Left lung (tissue), 4 donors: ENCODE measurements at regions not wholly inside any gene's neighbourhood (a gene's known extent, or its start where the extent isn't known, plus 50 kb on each side); places are given as distances from the start of the nearest gene placed in this dataset.

Experiments used
- ATAC-seq: fragments of 200-7000 bp; cut with Tn5 transposase; one replicate; pipeline ENCODE4 v1.9.1; 2020; ENCODE audit warnings: moderate library complexity
- DNase-seq, 4 donors: peaks; one replicate each; pipeline ENCODE4 v3.0.0-alpha.2; 2013 to 2020
- H3K27ac ChIP-seq, 2 donors: fragments of 200-600 bp; sonication (generic) in 1 of 2; one replicate each; pipeline versions ENCODE4 v1.5.0 to v1.8.0; 2020 to 2021
- H3K27me3 ChIP-seq, 2 donors: fragments of 200-600 bp; sonication (generic) in 1 of 2; one replicate each; pipeline versions ENCODE4 v1.5.0 to v1.8.0; 2020 to 2021
- H3K36me3 ChIP-seq, 2 donors: fragments of 200-600 bp; sonication (generic) in 1 of 2; one replicate each; pipeline versions ENCODE4 v1.5.0 to v1.8.0; 2020 to 2021
- H3K4me1 ChIP-seq, 2 donors: fragments of 200-600 bp; one replicate each; pipeline ENCODE4 v1.8.0; 2021
- H3K4me3 ChIP-seq, 2 donors: fragments of 200-600 bp; sonication (generic) in 1 of 2; one replicate each; pipeline versions ENCODE4 v1.5.0 to v1.8.0; 2020 to 2021; ENCODE audit warnings: mild to moderate bottlenecking in 1 of 2
- H3K9me3 ChIP-seq, 2 donors: fragments of 200-600 bp; sonication (generic) in 1 of 2; one replicate each; pipeline versions ENCODE4 v1.5.0 to v1.8.0; 2020 to 2021
- intact Hi-C, 2 donors: fragments of 100-400 bp; cut with DNase I; formaldehyde crosslinking; loops; one replicate each; pipeline versions ENCODE4 v1.11.2 to v1.14.2; 2022
- TF ChIP-seq, protein P1 (sequence below), 2 donors: fragments of 200-600 bp; sonication (generic) in 1 of 2; IDR thresholded peaks; one replicate each; pipeline versions ENCODE4 v1.5.0 to v1.8.0; 2021; ENCODE audit warnings: antibody characterized with exemption in 2 of 2
- donor health status: DM: no; HTN: yes; CAD: no.
- donor health status: DM: no; HTN: no; CAD: no.

DNA sequence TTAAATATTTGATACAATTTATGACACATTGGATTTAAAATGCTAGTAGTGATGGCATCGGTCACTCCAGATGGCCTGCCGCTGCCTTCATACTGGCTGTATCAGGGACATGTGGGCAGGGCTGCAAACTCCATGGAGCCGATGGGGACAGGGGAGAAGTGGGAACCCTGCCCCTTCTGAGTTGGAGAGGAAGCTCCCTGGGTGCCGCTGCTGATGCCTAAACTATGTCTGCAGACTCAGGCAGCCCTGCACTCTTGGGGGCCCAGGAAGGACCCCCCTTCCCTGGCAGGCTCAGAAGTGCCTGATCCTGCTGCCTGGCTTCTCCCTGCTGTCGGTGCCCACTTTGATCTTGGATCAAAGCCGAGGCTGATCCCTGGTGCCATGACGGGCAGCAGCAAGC is 1522.1 kb downstream of the OTOL1 start:
- H3K27ac ChIP-seq, result no peak overlapping the region
- TF ChIP-seq, protein P1, sequence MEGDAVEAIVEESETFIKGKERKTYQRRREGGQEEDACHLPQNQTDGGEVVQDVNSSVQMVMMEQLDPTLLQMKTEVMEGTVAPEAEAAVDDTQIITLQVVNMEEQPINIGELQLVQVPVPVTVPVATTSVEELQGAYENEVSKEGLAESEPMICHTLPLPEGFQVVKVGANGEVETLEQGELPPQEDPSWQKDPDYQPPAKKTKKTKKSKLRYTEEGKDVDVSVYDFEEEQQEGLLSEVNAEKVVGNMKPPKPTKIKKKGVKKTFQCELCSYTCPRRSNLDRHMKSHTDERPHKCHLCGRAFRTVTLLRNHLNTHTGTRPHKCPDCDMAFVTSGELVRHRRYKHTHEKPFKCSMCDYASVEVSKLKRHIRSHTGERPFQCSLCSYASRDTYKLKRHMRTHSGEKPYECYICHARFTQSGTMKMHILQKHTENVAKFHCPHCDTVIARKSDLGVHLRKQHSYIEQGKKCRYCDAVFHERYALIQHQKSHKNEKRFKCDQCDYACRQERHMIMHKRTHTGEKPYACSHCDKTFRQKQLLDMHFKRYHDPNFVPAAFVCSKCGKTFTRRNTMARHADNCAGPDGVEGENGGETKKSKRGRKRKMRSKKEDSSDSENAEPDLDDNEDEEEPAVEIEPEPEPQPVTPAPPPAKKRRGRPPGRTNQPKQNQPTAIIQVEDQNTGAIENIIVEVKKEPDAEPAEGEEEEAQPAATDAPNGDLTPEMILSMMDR (IDR thresholded peaks at IDR 0.05), result no peak
- no peaks in the 10 kb centered on the region for H3K27me3 ChIP-seq
- H3K9me3 ChIP-seq, result peaks cover 0 to 7% of the 10 kb centered on the region in 2 donors
- no peaks in the 10 kb centered on the region for H3K36me3 ChIP-seq
- H3K4me3 ChIP-seq, result no peak overlapping the region
- H3K4me1 ChIP-seq, result no peaks in the 10 kb centered on the region
- intact Hi-C loops, result no loop called here
- DNase-seq (peak in 1 of 4 donors; percentile 31), ATAC-seq (no peak)

DNA sequence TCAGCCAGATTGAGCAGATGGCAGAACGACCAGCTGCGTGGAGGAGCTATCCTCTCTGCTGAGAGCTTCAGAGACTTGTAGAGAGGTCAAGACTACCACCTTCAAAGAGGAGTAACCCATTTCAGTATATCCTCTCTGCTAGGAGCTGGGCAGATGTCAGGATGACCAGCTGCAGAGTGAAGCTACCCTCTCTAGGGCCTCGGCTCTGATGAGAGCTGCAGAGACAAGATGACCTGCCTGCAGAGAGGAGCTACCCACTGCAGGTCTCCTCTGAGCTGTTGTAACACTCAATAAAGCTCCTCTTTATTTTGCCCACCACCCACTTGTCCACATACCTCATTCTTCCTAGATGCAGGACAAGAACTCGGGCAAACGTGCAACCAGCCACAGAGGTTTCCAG is 1522.7 kb downstream of the OTOL1 start:
- intact Hi-C loops, result no loop called here
- Histone ChIP-seq H3K27me3 (no peaks in the 10 kb centered on the region), H3K36me3 (no peaks in the 10 kb centered on the region), H3K9me3 (peaks cover 0 to 7% of the 10 kb centered on the region in 2 donors), H3K4me1 (no peaks in the 10 kb centered on the region), H3K4me3 (no peak overlapping the region), H3K27ac (no peak overlapping the region)
- TF ChIP-seq, protein P1 (IDR thresholded peaks at IDR 0.05), result no peak
- ATAC-seq, result no peak
- DNase-seq, result no peak

DNA sequence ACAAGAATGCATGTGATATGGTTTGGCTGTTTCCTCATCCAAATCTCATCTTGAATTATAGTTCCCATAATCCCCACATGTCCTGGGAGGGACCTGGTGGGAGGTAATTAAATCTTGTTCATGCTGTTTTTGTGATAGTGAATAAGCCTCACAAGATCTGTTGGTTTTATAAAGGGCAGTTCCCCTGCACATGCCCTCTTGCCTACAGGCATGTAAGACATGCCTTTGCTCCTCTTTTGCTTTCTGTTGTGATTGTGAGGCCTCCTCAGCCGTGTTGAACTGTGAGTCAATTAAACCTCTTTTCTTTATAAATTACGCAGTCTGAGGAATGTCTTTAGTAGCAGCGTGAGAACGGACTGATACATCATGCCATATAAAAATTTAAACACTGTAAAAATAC is 1537.0 kb downstream of the OTOL1 start:
- TF ChIP-seq, protein P1 (IDR thresholded peaks at IDR 0.05), result no peak
- DNase-seq, result no peak
- ATAC-seq, result no peak
- intact Hi-C loops, result no loop called here
- H3K4me3 ChIP-seq, result no peak overlapping the region
- H3K27me3 ChIP-seq, result no peaks in the 10 kb centered on the region
- H3K4me1 ChIP-seq, result no peaks in the 10 kb centered on the region
- H3K36me3 ChIP-seq, result no peaks in the 10 kb centered on the region
- no peaks in the 10 kb centered on the region for H3K9me3 ChIP-seq
- H3K27ac ChIP-seq, result no peak overlapping the region

DNA sequence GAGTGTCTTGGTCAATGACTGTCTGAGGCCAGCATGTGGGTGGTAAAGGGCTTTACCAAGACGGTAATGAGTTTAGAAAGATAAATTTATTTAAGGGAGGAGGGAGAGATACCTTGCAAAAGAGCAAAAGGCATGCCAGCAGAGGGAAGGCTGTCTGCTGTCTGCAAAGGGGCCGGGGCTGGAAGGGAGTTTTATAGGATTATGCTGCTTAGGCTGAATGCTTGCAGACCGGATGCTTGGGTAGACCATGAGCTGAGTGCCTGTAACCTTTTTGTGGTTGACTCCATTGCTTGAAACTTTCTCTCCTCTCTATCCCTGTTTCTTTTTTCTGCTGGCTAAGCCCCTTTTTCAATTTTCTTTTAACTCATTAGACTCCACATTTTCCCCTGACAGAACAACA is 1543.0 kb downstream of the OTOL1 start:
- Histone ChIP-seq H3K9me3 (no peaks in the 10 kb centered on the region), H3K4me1 (no peaks in the 10 kb centered on the region), H3K36me3 (no peaks in the 10 kb centered on the region), H3K27ac (no peak overlapping the region), H3K4me3 (no peak overlapping the region), H3K27me3 (no peaks in the 10 kb centered on the region)
- ATAC-seq, result no peak
- intact Hi-C loops, result no loop called here
- TF ChIP-seq, protein P1 (IDR thresholded peaks at IDR 0.05), result no peak
- no peak for DNase-seq

DNA sequence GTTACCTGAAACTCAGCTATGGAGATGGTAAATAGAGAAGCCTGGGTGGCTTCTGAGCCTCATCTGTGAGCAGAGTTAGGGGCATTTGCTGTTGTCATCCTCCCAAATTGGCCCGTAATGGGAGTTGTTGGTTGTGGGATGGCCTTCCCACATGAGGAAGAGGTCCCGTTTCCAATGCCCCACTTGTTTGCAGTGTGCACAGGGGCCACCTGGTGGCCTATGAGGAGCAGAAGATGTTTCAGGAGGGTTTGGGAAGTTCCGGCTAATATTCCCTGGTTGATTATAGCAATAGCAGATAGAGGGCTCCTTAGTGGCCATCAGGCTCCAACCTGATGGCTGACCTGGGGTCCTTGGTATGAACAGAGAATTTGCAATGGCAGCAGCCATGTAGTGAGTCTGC is 1546.5 kb downstream of the OTOL1 start:
- H3K4me3 ChIP-seq, result no peak overlapping the region
- ATAC-seq (peak; percentile 33), DNase-seq (no peak)
- TF ChIP-seq, protein P1 (IDR thresholded peaks at IDR 0.05), result no peak
- intact Hi-C loops, result no loop called here
- no peak overlapping the region for H3K27ac ChIP-seq
- H3K4me1 ChIP-seq, result no peaks in the 10 kb centered on the region
- H3K9me3 ChIP-seq, result no peaks in the 10 kb centered on the region
- no peaks in the 10 kb centered on the region for H3K36me3 ChIP-seq
- no peaks in the 10 kb centered on the region for H3K27me3 ChIP-seq
